AG04450 (cell line): ENCODE measurements at regions not wholly inside any gene's neighbourhood (a gene's known extent, or its start where the extent isn't known, plus 50 kb on each side); places are given as distances from the start of the nearest gene placed in this dataset.

Source experiments
- CTCF ChIA-PET: fragments of 300-600, 350-600 bp; formaldehyde crosslinking; extraction: SDS; loops from one replicate; lab custom pipeline; 2022; ENCODE audit warnings: antibody characterized with exemption, inconsistent platforms; lab: Charles Lee
- POLR2A ChIA-PET: fragments of 350-600 bp; formaldehyde crosslinking; extraction: SDS; loops from one replicate; lab custom pipeline; 2021; ENCODE audit warnings: antibody characterized with exemption, inconsistent platforms; lab: Yijun Ruan, JAX
- DNase-seq: peaks from one replicate; pipeline ENCODE4 v3.0.0-alpha.2; 2011; ENCODE audit warnings: low read depth, low spot score
- H3K27ac ChIP-seq: one replicate; pipeline ENCODE4 v1.5.1; 2012; ENCODE audit warnings: low read depth, low read length, control low read depth
- H3K27me3 ChIP-seq: one replicate; pipeline ENCODE4 v1.6.0; 2012; ENCODE audit warnings: low read length; ENCODE audit not compliant: control insufficient read depth, insufficient read depth
- H3K4me3 ChIP-seq: 2 replicates; pipeline ENCODE4 v1.5.1; 2011; ENCODE audit warnings: mild to moderate bottlenecking, low read depth, low read length, control low read depth
- H3K9me3 ChIP-seq: 2 replicates; pipeline ENCODE4 v1.5.1; 2012; ENCODE audit warnings: low read length; ENCODE audit not compliant: control insufficient read depth, insufficient read depth
- TF ChIP-seq, protein P1 (sequence below): IDR thresholded peaks from 2 replicates; pipeline ENCODE4 v1.5.1; 2011; ENCODE audit warnings: low read depth, low read length, control low read depth, inconsistent platforms

DNA sequence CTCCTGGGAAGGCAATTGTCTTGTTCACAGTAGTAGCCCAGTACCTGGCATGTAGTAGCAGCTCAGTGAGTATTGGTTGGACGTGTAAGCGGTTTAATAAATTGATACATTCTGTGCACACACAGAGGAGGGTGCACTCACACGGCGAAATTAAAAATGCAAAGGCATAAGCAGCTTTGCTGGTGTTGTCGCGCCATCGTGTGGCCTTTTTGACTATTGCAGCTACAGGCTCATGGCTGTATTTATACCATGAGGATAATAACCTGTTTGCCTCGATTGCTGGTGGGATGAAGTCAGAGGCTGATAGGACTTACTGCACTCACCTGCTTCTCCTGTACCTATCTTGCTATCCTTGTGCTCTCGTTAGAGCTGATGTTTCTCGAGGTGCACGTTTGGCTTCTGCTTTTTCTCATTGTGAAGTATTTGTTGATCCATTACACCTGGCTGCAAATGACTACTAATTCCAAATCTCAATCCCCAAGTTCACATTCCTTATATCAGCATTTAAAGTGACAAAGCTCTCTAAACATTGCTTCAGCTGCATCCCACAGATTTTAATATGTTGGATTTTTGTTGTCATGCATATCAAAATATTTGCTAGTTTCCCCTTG lies 61.5 kb downstream of the TBXT start:
- no peak overlapping the region for H3K27ac ChIP-seq
- POLR2A ChIA-PET = no interaction called here
- peaks cover 10% of the 10 kb centered on the region for H3K27me3 ChIP-seq
- CTCF ChIA-PET = interaction anchor here (0.6 to 4.7 kb wide), 34 partner anchors 9 to 1037 kb away, joined by 3 to 86 read pairs (median 4); no protein-coding TSS in a partner anchor
- TF ChIP-seq, protein P1, sequence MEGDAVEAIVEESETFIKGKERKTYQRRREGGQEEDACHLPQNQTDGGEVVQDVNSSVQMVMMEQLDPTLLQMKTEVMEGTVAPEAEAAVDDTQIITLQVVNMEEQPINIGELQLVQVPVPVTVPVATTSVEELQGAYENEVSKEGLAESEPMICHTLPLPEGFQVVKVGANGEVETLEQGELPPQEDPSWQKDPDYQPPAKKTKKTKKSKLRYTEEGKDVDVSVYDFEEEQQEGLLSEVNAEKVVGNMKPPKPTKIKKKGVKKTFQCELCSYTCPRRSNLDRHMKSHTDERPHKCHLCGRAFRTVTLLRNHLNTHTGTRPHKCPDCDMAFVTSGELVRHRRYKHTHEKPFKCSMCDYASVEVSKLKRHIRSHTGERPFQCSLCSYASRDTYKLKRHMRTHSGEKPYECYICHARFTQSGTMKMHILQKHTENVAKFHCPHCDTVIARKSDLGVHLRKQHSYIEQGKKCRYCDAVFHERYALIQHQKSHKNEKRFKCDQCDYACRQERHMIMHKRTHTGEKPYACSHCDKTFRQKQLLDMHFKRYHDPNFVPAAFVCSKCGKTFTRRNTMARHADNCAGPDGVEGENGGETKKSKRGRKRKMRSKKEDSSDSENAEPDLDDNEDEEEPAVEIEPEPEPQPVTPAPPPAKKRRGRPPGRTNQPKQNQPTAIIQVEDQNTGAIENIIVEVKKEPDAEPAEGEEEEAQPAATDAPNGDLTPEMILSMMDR = peak; percentile 91
- peak; percentile 48 for DNase-seq
- H3K9me3 ChIP-seq = peaks cover 9% of the 10 kb centered on the region
- H3K4me3 ChIP-seq = no peak overlapping the region

DNA sequence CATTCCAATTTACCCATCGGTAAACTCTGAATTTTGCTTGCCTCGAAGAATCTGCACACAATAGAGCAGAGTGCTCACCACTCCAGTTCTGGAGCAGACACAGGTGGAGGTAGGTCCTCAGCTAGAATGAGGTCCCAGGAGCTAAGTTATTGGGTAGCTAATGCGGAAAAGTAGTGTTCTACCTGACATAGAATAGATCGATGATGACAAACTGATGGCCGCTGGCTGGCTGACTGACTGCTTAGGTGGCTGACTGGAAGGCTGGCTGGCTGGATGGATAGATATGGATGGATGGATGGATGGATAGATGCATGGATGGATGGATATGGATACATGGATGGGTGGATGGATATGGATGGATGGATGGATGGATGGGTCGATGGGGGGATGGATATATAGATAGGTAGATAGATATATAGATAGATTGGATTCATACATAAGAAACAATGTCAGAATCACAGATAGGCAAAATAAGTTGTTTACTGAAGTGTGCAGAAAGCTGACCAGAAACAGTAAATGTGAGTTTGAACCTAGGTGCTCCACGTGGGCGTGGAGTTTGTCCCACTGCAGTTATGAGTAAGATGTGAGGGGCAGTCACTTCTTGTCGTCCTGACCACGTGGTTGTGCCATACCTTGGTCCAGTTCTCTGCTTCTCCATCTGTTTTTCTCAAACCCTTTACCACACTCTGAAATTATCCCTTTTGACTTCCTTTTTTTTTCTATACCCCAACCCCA lies 62.1 kb downstream of the TBXT start:
- H3K27me3 ChIP-seq = peaks cover 10% of the 10 kb centered on the region
- TF ChIP-seq, protein P1 = no peak
- no peak overlapping the region for H3K27ac ChIP-seq
- no peak for DNase-seq
- no peak overlapping the region for H3K4me3 ChIP-seq
- H3K9me3 ChIP-seq = peaks cover 9% of the 10 kb centered on the region
- CTCF ChIA-PET = interaction anchor here (0.6 to 4.7 kb wide), 32 partner anchors 8 to 668 kb away, joined by 3 to 86 read pairs (median 4); no protein-coding TSS in a partner anchor
- POLR2A ChIA-PET = no interaction called here

DNA sequence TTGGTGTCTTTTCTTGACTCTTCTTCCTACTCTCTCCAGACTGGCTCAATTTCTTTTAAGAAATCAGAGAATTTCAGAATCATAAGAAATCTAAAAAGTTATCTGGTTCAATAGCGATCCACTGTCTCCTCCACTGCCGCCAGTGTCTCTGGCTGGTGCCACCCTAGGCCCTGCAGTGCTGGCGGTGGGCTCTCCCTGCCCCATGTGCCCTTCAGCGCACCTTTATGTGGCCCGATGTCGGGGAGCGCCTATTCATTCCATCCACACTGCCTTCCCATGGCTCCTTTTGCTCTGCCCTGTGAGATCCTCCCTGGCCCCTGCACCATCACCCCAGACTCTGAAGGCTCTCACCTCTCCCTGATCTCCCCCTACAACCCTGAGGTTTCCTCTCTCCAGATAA lies 62.8 kb downstream of the TBXT start:
- Histone ChIP-seq H3K4me3 (no peak overlapping the region), H3K9me3 (peaks cover 9% of the 10 kb centered on the region), H3K27ac (no peak overlapping the region), H3K27me3 (peaks cover 9% of the 10 kb centered on the region)
- DNase-seq = no peak
- POLR2A ChIA-PET = no interaction called here
- TF ChIP-seq, protein P1 = no peak
- CTCF ChIA-PET = interaction anchor here (1.3 to 4.7 kb wide), 7 partner anchors 58 to 665 kb away, joined by 3 to 86 read pairs (median 36); no protein-coding TSS in a partner anchor

GRCh38 chr6:166104107-166104506 lies 63.5 kb downstream of the TBXT start:
- TF ChIP-seq, protein P1 = no peak
- peaks cover 9% of the 10 kb centered on the region for H3K9me3 ChIP-seq
- peaks cover 8% of the 10 kb centered on the region for H3K27me3 ChIP-seq
- H3K27ac ChIP-seq = no peak overlapping the region
- H3K4me3 ChIP-seq = no peak overlapping the region
- ChIA-PET POLR2A (interaction anchor here (0.6 kb wide), 1 partner anchor 12 kb away, joined by 9 read pairs; no protein-coding TSS in a partner anchor), CTCF (interaction anchor here (1.0 to 4.7 kb wide), 6 partner anchors 214 to 664 kb away, joined by 3 to 86 read pairs (median 21); no protein-coding TSS in a partner anchor)
- DNase-seq = peak; percentile 13
